ENCODE measurements at regions not wholly inside any gene's neighbourhood (a gene's known extent, or its start where the extent isn't known, plus 50 kb on each side); places are given as distances from the start of the nearest gene placed in this dataset.

- H3K4me3 ChIP-seq: no peak overlapping the region
- H3K4me1 ChIP-seq: no peaks in the 10 kb centered on the region
- peaks cover 17% of the 10 kb centered on the region for H3K9me3 ChIP-seq
- DNase-seq: no peak
- ATAC-seq: no peak
- no peaks in the 10 kb centered on the region for H3K36me3 ChIP-seq
- H3K27me3 ChIP-seq (ENCODE audit: low read depth): peaks cover 9% of the 10 kb centered on the region
- no peak overlapping the region for H3K27ac ChIP-seq
- intact Hi-C loops (cut with DNase I): no loop called here
- no peak for TF ChIP-seq CTCF (IDR thresholded peaks at IDR 0.05)
Observed at GRCh38 chr13:111483621-111483987, 163.2 kb downstream of the TEX29 start.

GRCh38 chr13:111484141-111484925, 163.9 kb downstream of the TEX29 start:
- intact Hi-C loops (cut with DNase I): no loop called here
- DNase-seq (no peak), ATAC-seq (no peak)
- no peaks in the 10 kb centered on the region for H3K4me1 ChIP-seq
- H3K36me3 ChIP-seq: no peaks in the 10 kb centered on the region
- H3K27ac ChIP-seq: no peak overlapping the region
- no peak for TF ChIP-seq CTCF (IDR thresholded peaks at IDR 0.05)
- H3K4me3 ChIP-seq: no peak overlapping the region
- H3K27me3 ChIP-seq (ENCODE audit: low read depth): peaks cover 12% of the 10 kb centered on the region
- peaks cover 17% of the 10 kb centered on the region for H3K9me3 ChIP-seq

GRCh38 chr13:111484959-111485358, 164.5 kb downstream of the TEX29 start:
- no peak for TF ChIP-seq CTCF (IDR thresholded peaks at IDR 0.05)
- Histone ChIP-seq H3K36me3 (no peaks in the 10 kb centered on the region), H3K27ac (no peak overlapping the region), H3K9me3 (peaks cover 17% of the 10 kb centered on the region), H3K4me1 (no peaks in the 10 kb centered on the region), H3K27me3 (ENCODE audit: low read depth) (peaks cover 13% of the 10 kb centered on the region), H3K4me3 (no peak overlapping the region)
- no peak for ATAC-seq
- no peak for DNase-seq
- intact Hi-C loops (cut with DNase I): no loop called here

- H3K4me1 ChIP-seq: no peaks in the 10 kb centered on the region
- H3K27ac ChIP-seq: no peak overlapping the region
- TF ChIP-seq CTCF (IDR thresholded peaks at IDR 0.05): no peak
- intact Hi-C loops (cut with DNase I): no loop called here
- H3K36me3 ChIP-seq: no peaks in the 10 kb centered on the region
- H3K9me3 ChIP-seq: peaks cover 17% of the 10 kb centered on the region
- peaks cover 13% of the 10 kb centered on the region for H3K27me3 ChIP-seq (ENCODE audit: low read depth)
- ATAC-seq (no peak), DNase-seq (no peak)
- H3K4me3 ChIP-seq: no peak overlapping the region
Observed at GRCh38 chr13:111485491-111486250, 165.2 kb downstream of the TEX29 start.

GRCh38 chr13:111486331-111486730, 165.9 kb downstream of the TEX29 start:
- intact Hi-C loops (cut with DNase I): no loop called here
- no peak overlapping the region for H3K27ac ChIP-seq
- H3K27me3 ChIP-seq (ENCODE audit: low read depth): peaks cover 13% of the 10 kb centered on the region
- DNase-seq (no peak), ATAC-seq (no peak)
- peaks cover 17% of the 10 kb centered on the region for H3K9me3 ChIP-seq
- no peaks in the 10 kb centered on the region for H3K4me1 ChIP-seq
- no peaks in the 10 kb centered on the region for H3K36me3 ChIP-seq
- no peak for TF ChIP-seq CTCF (IDR thresholded peaks at IDR 0.05)
- no peak overlapping the region for H3K4me3 ChIP-seq
